Smooth muscle cell (in vitro differentiated cells): ENCODE measurements at regions not wholly inside any gene's neighbourhood (a gene's known extent, or its start where the extent isn't known, plus 50 kb on each side); places are given as distances from the start of the nearest gene placed in this dataset.

Experiments
- DNase-seq: peaks from one replicate; lab custom pipeline; 2025; ENCODE audit not compliant: unreplicated experiment; lab: John Stamatoyannopoulos, UW
- H2AFZ ChIP-seq: fragments of 200-600 bp; sonication (generic); 2 replicates; pipeline ENCODE4 v1.6.0; 2016; ENCODE audit warnings: antibody characterized with exemption, low read depth, mild to moderate bottlenecking
- H3F3A ChIP-seq: fragments of 200-600 bp; sonication (generic); 2 replicates; pipeline ENCODE4 v1.6.0; 2017; ENCODE audit warnings: antibody characterized with exemption, low read depth
- H3K27ac ChIP-seq: fragments of 200-600 bp; sonication (generic); 2 replicates; pipeline ENCODE4 v1.5.1; 2016; ENCODE audit warnings: low read depth, mild to moderate bottlenecking
- H3K27me3 ChIP-seq: fragments of 200-600 bp; sonication (generic); 2 replicates; pipeline ENCODE4 v1.6.1; 2016; ENCODE audit warnings: low read depth, mild to moderate bottlenecking
- H3K36me3 ChIP-seq: fragments of 200-600 bp; sonication (generic); 2 replicates; pipeline ENCODE4 v1.5.1; 2016; ENCODE audit warnings: low read depth
- H3K4me1 ChIP-seq: fragments of 200-600 bp; sonication (generic); 2 replicates; pipeline ENCODE4 v1.5.1; 2016; ENCODE audit warnings: low read depth
- H3K4me2 ChIP-seq: fragments of 200-600 bp; sonication (generic); 2 replicates; pipeline ENCODE4 v1.6.0; 2016; ENCODE audit warnings: mild to moderate bottlenecking
- H3K4me3 ChIP-seq: fragments of 200-600 bp; sonication (generic); 2 replicates; pipeline ENCODE4 v1.5.1; 2016; ENCODE audit warnings: mild to moderate bottlenecking
- H3K79me2 ChIP-seq: fragments of 200-600 bp; sonication (generic); 2 replicates; pipeline ENCODE4 v1.6.0; 2016; ENCODE audit warnings: low read depth, mild to moderate bottlenecking
- H3K9ac ChIP-seq: fragments of 200-600 bp; sonication (generic); 2 replicates; pipeline ENCODE4 v1.6.0; 2016; ENCODE audit warnings: low read depth
- H3K9me3 ChIP-seq: fragments of 200-600 bp; sonication (generic); replicated peaks from 2 replicates; pipeline ENCODE4 v1.5.1; 2016; ENCODE audit warnings: low read depth
- H4K20me1 ChIP-seq: fragments of 200-600 bp; sonication (generic); 2 replicates; pipeline ENCODE4 v1.6.0; 2016; ENCODE audit warnings: low read depth
- WGBS: methylation state at CpG from one replicate; pipeline ENCODE4 v1.1.7; 2016; ENCODE audit warnings: low lambda C conversion rate; 5-methylcytosine and 5-hydroxymethylcytosine counted together
- TF ChIP-seq, protein P1 (sequence below): fragments of 200-600 bp; sonication (generic); IDR thresholded peaks from 2 replicates; pipeline ENCODE4 v1.5.1; 2017; ENCODE audit warnings: borderline replicate concordance, mild to moderate bottlenecking, antibody characterized with exemption; ENCODE audit not compliant: insufficient read depth, poor library complexity, severe bottlenecking

DNA sequence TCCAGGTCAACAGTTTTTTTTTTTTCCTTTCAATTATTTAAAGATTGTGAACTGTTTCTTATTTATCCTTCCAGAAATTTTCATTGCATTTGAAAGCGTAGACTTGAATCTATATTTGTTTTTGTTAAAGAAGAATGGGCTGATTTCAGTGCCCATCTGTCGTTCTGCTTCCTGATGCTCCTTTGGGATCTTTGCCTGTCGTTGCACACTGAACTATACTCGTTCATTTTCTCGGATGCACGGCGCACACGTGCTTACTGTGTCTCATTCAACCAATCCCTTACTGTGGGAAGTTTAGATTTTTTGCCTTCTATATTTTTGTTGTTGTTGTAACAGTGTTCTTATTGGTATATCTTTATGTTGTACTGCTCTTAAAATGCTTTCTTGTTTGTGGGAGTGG lies 149.7 kb downstream of the VAPA start:
- no peaks in the 10 kb centered on the region for H3K27me3 ChIP-seq
- H3K27ac ChIP-seq = no peak overlapping the region
- H3K4me1 ChIP-seq = peaks cover 25% of the 10 kb centered on the region
- H2AFZ ChIP-seq = no peak overlapping the region
- no peaks in the 10 kb centered on the region for H4K20me1 ChIP-seq
- no peaks in the 10 kb centered on the region for H3K79me2 ChIP-seq
- H3K36me3 ChIP-seq = no peaks in the 10 kb centered on the region
- H3K4me2 ChIP-seq = no peak overlapping the region
- H3K9ac ChIP-seq = no peak overlapping the region
- no peak overlapping the region for H3K4me3 ChIP-seq
- WGBS = 95% methylated on average over 8 of the region's 8 CpGs
- H3K9me3 ChIP-seq = no peaks in the 10 kb centered on the region
- TF ChIP-seq, protein P1, sequence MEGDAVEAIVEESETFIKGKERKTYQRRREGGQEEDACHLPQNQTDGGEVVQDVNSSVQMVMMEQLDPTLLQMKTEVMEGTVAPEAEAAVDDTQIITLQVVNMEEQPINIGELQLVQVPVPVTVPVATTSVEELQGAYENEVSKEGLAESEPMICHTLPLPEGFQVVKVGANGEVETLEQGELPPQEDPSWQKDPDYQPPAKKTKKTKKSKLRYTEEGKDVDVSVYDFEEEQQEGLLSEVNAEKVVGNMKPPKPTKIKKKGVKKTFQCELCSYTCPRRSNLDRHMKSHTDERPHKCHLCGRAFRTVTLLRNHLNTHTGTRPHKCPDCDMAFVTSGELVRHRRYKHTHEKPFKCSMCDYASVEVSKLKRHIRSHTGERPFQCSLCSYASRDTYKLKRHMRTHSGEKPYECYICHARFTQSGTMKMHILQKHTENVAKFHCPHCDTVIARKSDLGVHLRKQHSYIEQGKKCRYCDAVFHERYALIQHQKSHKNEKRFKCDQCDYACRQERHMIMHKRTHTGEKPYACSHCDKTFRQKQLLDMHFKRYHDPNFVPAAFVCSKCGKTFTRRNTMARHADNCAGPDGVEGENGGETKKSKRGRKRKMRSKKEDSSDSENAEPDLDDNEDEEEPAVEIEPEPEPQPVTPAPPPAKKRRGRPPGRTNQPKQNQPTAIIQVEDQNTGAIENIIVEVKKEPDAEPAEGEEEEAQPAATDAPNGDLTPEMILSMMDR = no peak
- H3F3A ChIP-seq = peaks cover 33% of the 10 kb centered on the region
- DNase-seq = no peak

DNA sequence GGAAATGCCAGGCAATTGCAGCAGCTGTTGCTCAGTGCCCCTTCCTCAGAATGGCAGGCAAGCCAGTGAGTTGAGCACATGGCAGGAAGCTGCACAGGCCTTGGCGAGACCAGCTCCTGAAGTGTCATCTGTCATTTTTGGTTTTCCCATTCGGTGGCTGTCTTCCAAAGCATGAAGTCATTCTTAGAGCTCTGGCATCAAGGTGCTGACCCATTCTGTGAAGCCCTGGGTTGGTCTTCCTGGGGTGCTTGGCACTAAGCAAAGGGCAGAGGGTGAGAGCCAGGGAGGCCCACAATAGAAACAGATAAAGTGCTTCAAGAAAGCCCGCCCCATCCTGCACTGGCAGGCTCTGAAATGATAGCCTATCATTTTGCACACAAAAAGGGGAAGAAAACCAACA lies 150.5 kb downstream of the VAPA start:
- 94% methylated on average over 3 of the region's 3 CpGs for WGBS
- no peaks in the 10 kb centered on the region for H3K36me3 ChIP-seq
- peaks cover 24% of the 10 kb centered on the region for H3K4me1 ChIP-seq
- H3K27me3 ChIP-seq = no peaks in the 10 kb centered on the region
- TF ChIP-seq, protein P1 = no peak
- peaks cover 28% of the 10 kb centered on the region for H3F3A ChIP-seq
- H3K79me2 ChIP-seq = no peaks in the 10 kb centered on the region
- no peak overlapping the region for H2AFZ ChIP-seq
- DNase-seq = no peak
- no peak overlapping the region for H3K9ac ChIP-seq
- no peaks in the 10 kb centered on the region for H4K20me1 ChIP-seq
- H3K27ac ChIP-seq = no peak overlapping the region
- H3K9me3 ChIP-seq = no peaks in the 10 kb centered on the region
- H3K4me3 ChIP-seq = no peak overlapping the region
- no peak overlapping the region for H3K4me2 ChIP-seq

- no peaks in the 10 kb centered on the region for H3K9me3 ChIP-seq
- WGBS = 89% methylated on average over 2 of the region's 2 CpGs
Observed at GRCh38 chr18:10065296-10065695, 151.5 kb downstream of the VAPA start.

More at GRCh38 chr18:10065296-10065695, 151.5 kb downstream of the VAPA start:
- no peak overlapping the region for H3K27ac ChIP-seq
- DNase-seq = no peak
- H3K4me1 ChIP-seq = peaks cover 14% of the 10 kb centered on the region
- H3K4me2 ChIP-seq = no peak overlapping the region
- no peak overlapping the region for H2AFZ ChIP-seq
- no peak overlapping the region for H3K4me3 ChIP-seq
- H3K79me2 ChIP-seq = no peaks in the 10 kb centered on the region
- TF ChIP-seq, protein P1 = no peak
- H4K20me1 ChIP-seq = no peaks in the 10 kb centered on the region
- H3K27me3 ChIP-seq = no peaks in the 10 kb centered on the region
- H3F3A ChIP-seq = peaks cover 25% of the 10 kb centered on the region
- H3K9ac ChIP-seq = no peak overlapping the region
- H3K36me3 ChIP-seq = no peaks in the 10 kb centered on the region
